A549 (cell line): ENCODE measurements at regions not wholly inside any gene's neighbourhood (a gene's known extent, or its start where the extent isn't known, plus 50 kb on each side); places are given as distances from the start of the nearest gene placed in this dataset.
A peak's percentile ranks its signal among the peaks of the same experiment; 100 is the strongest.

Source experiments
- ATAC-seq, 2 experiments: fragments of 200-7000 bp in 1 of 2; fragments of >200 bp in 1 of 2; cut with Nextera tagmentation in 1 of 2; cut with Tn5 transposase in 1 of 2; 3 replicates each; pipeline versions ENCODE4 v1.8.0 to v1.9.1; 2018 to 2020; ENCODE audit warnings: mild to moderate bottlenecking in 1 of 2, moderate library complexity in 1 of 2
- CTCF ChIA-PET: fragments of 300-600 bp; sonication (Branson Sonifier 250); formaldehyde crosslinking; extraction: SDS; loops from one replicate; lab custom pipeline; 2021; ENCODE audit warnings: antibody characterized with exemption, inconsistent platforms; lab: Yijun Ruan, JAX
- POLR2A ChIA-PET: fragments of 350-600 bp; formaldehyde crosslinking; extraction: SDS; loops from one replicate; lab custom pipeline; 2021; ENCODE audit warnings: antibody characterized with exemption, inconsistent platforms; lab: Yijun Ruan, JAX
- DNase-seq, 2 experiments: peaks; one replicate each; pipeline versions ENCODE4 v3.0.0 to v3.0.0-alpha.2; 2011 to 2016; ENCODE audit warnings: low read depth in 1 of 2, low spot score in 1 of 2
- FAIRE-seq: peaks from 2 replicates; lab custom pipeline; 2011; peaks lifted over from hg19 to GRCh38; lab: Jason Lieb, UNC
- H3K27ac ChIP-seq, 2 experiments: fragments of >200 bp; sonication (Bioruptor Twin); formaldehyde crosslinking; 3 replicates each; pipeline ENCODE4 v1.5.1; 2016 to 2017
- H3K4me1 ChIP-seq: fragments of >200 bp; sonication (Bioruptor Twin); formaldehyde crosslinking; 3 replicates; pipeline ENCODE4 v1.6.1; 2016
- H3K4me2 ChIP-seq: fragments of >200 bp; sonication (Bioruptor Twin); formaldehyde crosslinking; 3 replicates; pipeline ENCODE4 v1.6.1; 2016
- H3K4me3 ChIP-seq: fragments of >200 bp; sonication (Bioruptor Twin); formaldehyde crosslinking; 3 replicates; pipeline ENCODE4 v1.5.1; 2016
- H3K9me3 ChIP-seq: fragments of >200 bp; sonication (Bioruptor Twin); formaldehyde crosslinking; 3 replicates; pipeline ENCODE4 v1.6.1; 2016
- ATOH8 ChIP-seq: fragments of 250-450 bp; sonication (Bioruptor Pico); IDR thresholded peaks from 2 replicates; pipeline ENCODE4 v1.5.0; 2020; ENCODE audit warnings: low read depth, mild to moderate bottlenecking, moderate library complexity
- CBX2 ChIP-seq: fragments of 200-600 bp; sonication (generic); IDR thresholded peaks from 2 replicates; pipeline ENCODE4 v1.6.1; 2016; ENCODE audit warnings: low read depth, mild to moderate bottlenecking, borderline replicate concordance
- CHD4 ChIP-seq: fragments of 200-600 bp; sonication (generic); IDR thresholded peaks from 2 replicates; pipeline ENCODE4 v1.6.1; 2016; ENCODE audit warnings: antibody characterized with exemption, mild to moderate bottlenecking, borderline replicate concordance
- ESRRA ChIP-seq: fragments of 150-350 bp; IDR thresholded peaks from 2 replicates; pipeline ENCODE4 v1.6.1; 2014; ENCODE audit warnings: mild to moderate bottlenecking, low read length, borderline replicate concordance
- FOSB ChIP-seq: fragments of 250-450 bp; sonication (Bioruptor Pico); IDR thresholded peaks from 2 replicates; pipeline ENCODE4 v1.5.0; 2020; ENCODE audit warnings: mild to moderate bottlenecking, moderate library complexity
- FOSL2 ChIP-seq, 2 experiments: fragments of 450-650 bp in 1 of 2; fragments of >200 bp in 1 of 2; sonication (Bioruptor Twin) in 1 of 2; formaldehyde crosslinking; IDR thresholded peaks; 2 replicates each; pipeline versions ENCODE4 v1.5.0 to v1.6.1; 2016 to 2020; ENCODE audit warnings: mild to moderate bottlenecking in 1 of 2, moderate library complexity in 1 of 2
- HDAC2 ChIP-seq: fragments of 200-600 bp; sonication (generic); IDR thresholded peaks from 2 replicates; pipeline ENCODE4 v1.6.1; 2016
- HES2 ChIP-seq: fragments of >200 bp; sonication (Bioruptor Twin); formaldehyde crosslinking; IDR thresholded peaks from 2 replicates; pipeline ENCODE4 v1.6.1; 2016
- HOXA7 ChIP-seq: fragments of 250-450 bp; sonication (Bioruptor Pico); IDR thresholded peaks from 2 replicates; pipeline ENCODE4 v1.5.0; 2020; ENCODE audit warnings: mild to moderate bottlenecking, moderate library complexity
- HOXB5 ChIP-seq: fragments of 250-450 bp; sonication (Bioruptor Pico); IDR thresholded peaks from 2 replicates; pipeline ENCODE4 v1.5.0; 2020; ENCODE audit warnings: mild to moderate bottlenecking, moderate library complexity
- JUN ChIP-seq, 2 experiments: fragments of >200 bp; sonication (Bioruptor Twin); formaldehyde crosslinking; IDR thresholded peaks; 2 replicates in 1 of 2; 3 replicates in 1 of 2; pipeline ENCODE4 v1.6.1; 2016 to 2017
- KDM5A ChIP-seq: fragments of 200-600 bp; sonication (generic); IDR thresholded peaks from 2 replicates; pipeline ENCODE4 v1.6.1; 2016; ENCODE audit warnings: antibody characterized with exemption, mild to moderate bottlenecking
- MAFK ChIP-seq: fragments of 450-650 bp; IDR thresholded peaks from 2 replicates; pipeline ENCODE4 v1.6.1; 2014; ENCODE audit not compliant: partially characterized antibody
- MAZ ChIP-seq: fragments of 150-350 bp; IDR thresholded peaks from 2 replicates; pipeline ENCODE4 v1.6.1; 2014; ENCODE audit warnings: antibody characterized with exemption, low read depth, low read length, borderline replicate concordance
- NPAS2 ChIP-seq: fragments of 250-450 bp; sonication (Bioruptor Pico); IDR thresholded peaks from 2 replicates; pipeline ENCODE4 v1.8.0; 2022; ENCODE audit warnings: mild to moderate bottlenecking, moderate library complexity, borderline replicate concordance
- NR3C1 ChIP-seq: fragments of >200 bp; sonication (Bioruptor Twin); formaldehyde crosslinking; IDR thresholded peaks from 3 replicates; pipeline ENCODE4 v1.6.1; 2017
- POLR2A ChIP-seq: IDR thresholded peaks from 2 replicates; pipeline ENCODE4 v1.6.1; 2012; ENCODE audit warnings: mild to moderate bottlenecking, low read length
- RAD21 ChIP-seq, 2 experiments: fragments of >200 bp in 1 of 2; sonication (Bioruptor Twin) in 1 of 2; formaldehyde crosslinking in 1 of 2; IDR thresholded peaks in 1 of 2; conservative IDR thresholded peaks in 1 of 2; 2 replicates in 1 of 2; 3 replicates in 1 of 2; pipeline ENCODE4 v1.6.1; 2012 to 2018; ENCODE audit warnings: inconsistent platforms in 1 of 2
- REST ChIP-seq: fragments of 200-600 bp; sonication (generic); IDR thresholded peaks from 2 replicates; pipeline ENCODE4 v1.6.1; 2016; ENCODE audit warnings: antibody characterized with exemption, mild to moderate bottlenecking, moderate library complexity
- RFX5 ChIP-seq: fragments of 450-650 bp; IDR thresholded peaks from 2 replicates; pipeline ENCODE4 v1.7.1; 2014; ENCODE audit warnings: antibody characterized with exemption, mild to moderate bottlenecking, moderate library complexity
- SREBF2 ChIP-seq: fragments of 450-650 bp; IDR thresholded peaks from 2 replicates; pipeline ENCODE4 v1.6.1; 2014; ENCODE audit warnings: mild to moderate bottlenecking, moderate library complexity
- TFCP2L1 ChIP-seq: fragments of 250-450 bp; sonication (Bioruptor Pico); IDR thresholded peaks from 2 replicates; pipeline ENCODE4 v1.5.0; 2021; ENCODE audit warnings: mild to moderate bottlenecking
- TP53 ChIP-seq: fragments of 250-450 bp; sonication (Bioruptor Pico); IDR thresholded peaks from 2 replicates; pipeline ENCODE4 v1.5.0; 2021; ENCODE audit warnings: mild to moderate bottlenecking, moderate library complexity
- USF2 ChIP-seq: fragments of 450-650 bp; IDR thresholded peaks from 2 replicates; pipeline ENCODE4 v1.6.1; 2014; ENCODE audit warnings: antibody characterized with exemption
- ZC3H11A ChIP-seq: fragments of 450-650 bp; IDR thresholded peaks from 2 replicates; pipeline ENCODE4 v1.6.1; 2014; ENCODE audit warnings: antibody characterized with exemption, mild to moderate bottlenecking
- ZFP36 ChIP-seq: fragments of 450-650 bp; IDR thresholded peaks from 2 replicates; pipeline ENCODE4 v1.6.1; 2014; ENCODE audit warnings: borderline replicate concordance; ENCODE audit not compliant: partially characterized antibody
- ZNF302 ChIP-seq: fragments of 250-450 bp; sonication (Bioruptor Pico); IDR thresholded peaks from 2 replicates; pipeline ENCODE4 v1.9.0; 2021; ENCODE audit warnings: inconsistent platforms, mild to moderate bottlenecking, moderate library complexity
- ZSCAN20 ChIP-seq: fragments of 250-450 bp; sonication (Bioruptor Pico); IDR thresholded peaks from 2 replicates; pipeline ENCODE4 v1.8.0; 2022; ENCODE audit warnings: mild to moderate bottlenecking, moderate library complexity
- WGBS: methylation state at CpG from one replicate; pipeline ENCODE4 v1.1.6; 2017; ENCODE audit errors: missing lambda C conversion rate; 5-methylcytosine and 5-hydroxymethylcytosine counted together

GRCh38 chr19:22545751-22546150 is 88.4 kb upstream of the ZNF492 start:
- no peaks in the 10 kb centered on the region for H3K4me1 ChIP-seq
- TF ChIP-seq RAD21 (conservative IDR thresholded peaks at IDR 0.05 in 1 of 2, IDR thresholded peaks at IDR 0.05 in 1 of 2) (peak in 1 of 2 experiments; percentile 56; a peak in 2 of 5 replicates), ZNF302 (CRISPR knock-in tag) (no peak)
- POLR2A ChIA-PET = no interaction called here
- H3K9me3 ChIP-seq = peaks cover 63% of the 10 kb centered on the region
- CTCF ChIA-PET = interaction anchor here (0.7 kb wide), 2 partner anchors 18 to 54 kb away, joined by 3 to 4 read pairs; no protein-coding TSS in a partner anchor
- 8% methylated on average over 5 of the region's 5 CpGs for WGBS
- no peak overlapping the region for H3K4me2 ChIP-seq
- DNase-seq = peak; percentile 15 to 27
- ATAC-seq = peak in 1 of 2 experiments; percentile 46; a peak in 1 of 6 replicates
- H3K27ac ChIP-seq = no peak overlapping the region
- FAIRE-seq = no peak
- no peak overlapping the region for H3K4me3 ChIP-seq

- CTCF ChIA-PET = no interaction called here
- no peak for TF ChIP-seq NR3C1
- no peak for TF ChIP-seq USF2
- no peak for TF ChIP-seq FOSL2 (IDR thresholded peaks at IDR 0.05)
- no peak for TF ChIP-seq FOSL2 (CRISPR knock-in tag; IDR thresholded peaks at IDR 0.05)
- no peak for TF ChIP-seq CHD4
- no peak for TF ChIP-seq CBX2
- no peak for TF ChIP-seq TP53 (CRISPR knock-in tag)
- no peak for TF ChIP-seq ZSCAN20 (CRISPR knock-in tag)
- TF ChIP-seq SREBF2 = no peak
- TF ChIP-seq JUN (IDR thresholded peaks at IDR 0.05) = no peak
- no peak for TF ChIP-seq POLR2A
- no peak for TF ChIP-seq HOXA7 (CRISPR knock-in tag)
- TF ChIP-seq REST = no peak
- no peak for TF ChIP-seq HDAC2
- POLR2A ChIA-PET = no interaction called here
- Histone ChIP-seq H3K4me2 (no peak overlapping the region), H3K9me3 (peaks cover 28% of the 10 kb centered on the region), H3K4me3 (no peak overlapping the region), H3K4me1 (no peaks in the 10 kb centered on the region), H3K27ac (no peak overlapping the region)
- ATAC-seq (no peak), DNase-seq (no peak), FAIRE-seq (no peak)
- WGBS = 11% methylated on average over 5 of the region's 5 CpGs
Measured at GRCh38 chr19:22533761-22534160, 100.4 kb upstream of the ZNF492 start.

GRCh38 chr19:22532388-22533300 is 101.5 kb upstream of the ZNF492 start:
- FAIRE-seq (no peak), ATAC-seq (no peak), DNase-seq (no peak)
- ChIA-PET POLR2A (no interaction called here), CTCF (no interaction called here)
- WGBS = 22% methylated on average over 28 of the region's 43 CpGs
- Histone ChIP-seq H3K4me2 (no peak overlapping the region), H3K4me3 (no peak overlapping the region), H3K27ac (no peak overlapping the region), H3K4me1 (no peaks in the 10 kb centered on the region), H3K9me3 (peaks cover 31% of the 10 kb centered on the region)
- TF ChIP-seq ATOH8 (CRISPR knock-in tag) (no peak), MAZ (no peak), HDAC2 (no peak), ESRRA (no peak), TFCP2L1 (no peak), MAFK (no peak), KDM5A (no peak), RAD21 (conservative IDR thresholded peaks at IDR 0.05 in 1 of 2, IDR thresholded peaks at IDR 0.05 in 1 of 2) (no peak), ZFP36 (no peak), FOSL2 (IDR thresholded peaks at IDR 0.05) (no peak), FOSL2 (CRISPR knock-in tag; IDR thresholded peaks at IDR 0.05) (no peak), ZC3H11A (no peak), ZNF302 (CRISPR knock-in tag) (no peak), HES2 (no peak), JUN (IDR thresholded peaks at IDR 0.05) (no peak), RFX5 (no peak), NPAS2 (CRISPR knock-in tag) (no peak), FOSB (no peak), HOXB5 (CRISPR knock-in tag) (no peak)
